B cell (primary cell): ENCODE measurements at regions not wholly inside any gene's neighbourhood (a gene's known extent, or its start where the extent isn't known, plus 50 kb on each side); places are given as distances from the start of the nearest gene placed in this dataset.

Experiments
- ATAC-seq: fragments of 200-7000 bp; cut with Tn5 transposase; one replicate; pipeline ENCODE4 v1.10.0; 2021; ENCODE audit warnings: low read depth, mild to moderate bottlenecking, moderate number of reproducible peaks, moderate library complexity
- CTCF ChIA-PET: fragments of 350-600 bp; sonication (Branson Sonifier 250); formaldehyde crosslinking; loops from one replicate; lab custom pipeline; 2021; ENCODE audit warnings: antibody characterized with exemption, inconsistent platforms; lab: Charles Lee
- POLR2A ChIA-PET: fragments of 350-600 bp; sonication (Branson Sonifier 250); formaldehyde crosslinking; loops from one replicate; lab custom pipeline; 2021; ENCODE audit warnings: antibody characterized with exemption; lab: Charles Lee
- DNase-seq: peaks from one replicate; pipeline ENCODE4 v3.0.0; 2013
- H2AFZ ChIP-seq: 2 replicates; pipeline ENCODE4 v1.6.1; 2012; ENCODE audit warnings: mild to moderate bottlenecking, low read depth, low read length; ENCODE audit not compliant: insufficient read depth, poor library complexity, severe bottlenecking
- H3K27ac ChIP-seq, 2 donors: 1 replicate in 1 of 2; 2 replicates in 1 of 2; pipeline ENCODE4 v1.5.1; 2012 to 2013; ENCODE audit warnings: low read length in 2 of 2, mild to moderate bottlenecking in 2 of 2, moderate library complexity in 1 of 2
- H3K27me3 ChIP-seq, 4 experiments: fragments of 200-600 bp in 1 of 4; sonication (generic) in 1 of 4; replicated peaks in 1 of 4; 1 replicate in 2 of 4; 2 replicates in 2 of 4; pipeline versions ENCODE4 v1.6.1 to v1.7.0; 2013 to 2016; ENCODE audit warnings: low read length in 3 of 4, mild to moderate bottlenecking in 2 of 4, mixed read lengths in 1 of 4, moderate library complexity in 1 of 4; ENCODE audit not compliant: insufficient read depth in 4 of 4, control insufficient read depth in 3 of 4; ENCODE audit errors: control extremely low read depth in 1 of 4
- H3K36me3 ChIP-seq, 2 experiments: replicated peaks in 1 of 2; 1 replicate in 1 of 2; 2 replicates in 1 of 2; pipeline versions ENCODE4 v1.6.1 to v1.7.1; 2013; ENCODE audit warnings: low read length in 1 of 2; ENCODE audit not compliant: insufficient read depth in 2 of 2, control insufficient read depth in 1 of 2; ENCODE audit errors: control extremely low read depth in 1 of 2, extremely low read depth in 1 of 2
- H3K4me1 ChIP-seq, 2 donors: fragments of 200-600 bp in 1 of 2; sonication (generic) in 1 of 2; 1 replicate in 1 of 2; 2 replicates in 1 of 2; pipeline versions ENCODE4 v1.5.1 to v1.6.1; 2013 to 2017; ENCODE audit warnings: low read length in 2 of 2; ENCODE audit not compliant: control insufficient read depth in 2 of 2, insufficient read depth in 2 of 2
- H3K4me2 ChIP-seq: replicated peaks from 2 replicates; pipeline ENCODE3; 2012; ENCODE audit warnings: mild to moderate bottlenecking, low read depth, low read length; ENCODE audit not compliant: poor library complexity, severe bottlenecking
- H3K4me3 ChIP-seq, 5 experiments: fragments of 200-600 bp in 1 of 5; sonication (generic) in 1 of 5; 1 replicate in 3 of 5; 2 replicates in 2 of 5; pipeline versions ENCODE4 v1.5.1 to v1.7.0; 2011 to 2016; ENCODE audit warnings: low read length in 4 of 5, mild to moderate bottlenecking in 4 of 5, low read depth in 2 of 5, control low read depth in 1 of 5, moderate library complexity in 1 of 5; ENCODE audit not compliant: insufficient read depth in 1 of 5; ENCODE audit errors: control extremely low read depth in 1 of 5, extremely low read depth in 1 of 5
- H3K79me2 ChIP-seq: fragments of 200-600 bp; sonication (generic); one replicate; pipeline ENCODE4 v1.6.0; 2016; ENCODE audit warnings: low read length; ENCODE audit not compliant: control insufficient read depth, insufficient read depth
- H3K9ac ChIP-seq: fragments of 200-600 bp; sonication (generic); 2 replicates; pipeline ENCODE4 v1.6.1; 2017; ENCODE audit warnings: mild to moderate bottlenecking, low read length, moderate library complexity
- H3K9me3 ChIP-seq, 3 donors: one replicate each; pipeline versions ENCODE4 v1.6.1 to v1.7.1; 2013; ENCODE audit warnings: low read length in 2 of 3; ENCODE audit not compliant: control insufficient read depth in 2 of 3, insufficient read depth in 1 of 3; ENCODE audit errors: control extremely low read depth in 1 of 3
- H4K20me1 ChIP-seq: 2 replicates; pipeline ENCODE4 v1.6.0; 2012; ENCODE audit warnings: mild to moderate bottlenecking, low read length; ENCODE audit not compliant: insufficient read depth, control insufficient read depth, poor library complexity, severe bottlenecking
- H3K27ac Mint-ChIP-seq: one replicate; pipeline ENCODE4 v1.8.0; 2021; ENCODE audit warnings: mixed read lengths
- H3K27me3 Mint-ChIP-seq: one replicate; pipeline ENCODE4 v1.8.0; 2021; ENCODE audit warnings: mixed read lengths
- H3K4me1 Mint-ChIP-seq: one replicate; pipeline ENCODE4 v1.8.0; 2021; ENCODE audit warnings: mixed read lengths
- H3K4me3 Mint-ChIP-seq: one replicate; pipeline ENCODE4 v1.8.0; 2021; ENCODE audit warnings: mixed read lengths
- H3K9me3 Mint-ChIP-seq: one replicate; pipeline ENCODE4 v1.8.0; 2022; ENCODE audit warnings: mixed read lengths; ENCODE audit not compliant: insufficient read depth
- CTCF ChIP-seq: fragments of 200-600 bp; IDR thresholded peaks from one replicate; pipeline ENCODE4 v1.8.0; 2022; ENCODE audit warnings: antibody characterized with exemption, mild to moderate bottlenecking
- EZH2 ChIP-seq: IDR thresholded peaks from 2 replicates; pipeline ENCODE4 v1.6.1; 2012; ENCODE audit warnings: borderline replicate concordance, low read depth, mild to moderate bottlenecking, moderate library complexity, low read length; ENCODE audit not compliant: insufficient read depth, poor library complexity, severe bottlenecking
- WGBS: methylation state at CpG from one replicate; pipeline ENCODE4 v1.1.5; 2013; ENCODE audit warnings: missing lambda C conversion rate; ENCODE audit not compliant: insufficient coverage; 5-methylcytosine and 5-hydroxymethylcytosine counted together
- intact Hi-C: fragments of 100-400 bp; cut with micrococcal nuclease; formaldehyde crosslinking; loops from one replicate; pipeline ENCODE4 v1.10.0; 2022

- no peak overlapping the region for H3K4me3 Mint-ChIP-seq
- 93% methylated on average over 4 of the region's 6 CpGs for WGBS
Observed at GRCh38 chr2:10985260-10985659, 73.5 kb downstream of the KCNF1 start.

GRCh38 chr2:10985901-10986535 lies 74.3 kb downstream of the KCNF1 start:
- Histone ChIP-seq H3K4me3 (no peak overlapping the region), H2AFZ (no peak overlapping the region), H3K9me3 (no peaks in the 10 kb centered on the region), H3K4me1 (no peaks in the 10 kb centered on the region), H3K36me3 (no peaks in the 10 kb centered on the region), H3K27me3 (no peaks in the 10 kb centered on the region), H3K27ac (no peak overlapping the region), H3K4me2 (no peak overlapping the region), H3K79me2 (no peaks in the 10 kb centered on the region), H4K20me1 (no peaks in the 10 kb centered on the region), H3K9ac (no peak overlapping the region)
- Mint-ChIP-seq H3K4me3 (no peak overlapping the region), H3K9me3 (no peaks in the 10 kb centered on the region), H3K27me3 (peaks cover 6% of the 10 kb centered on the region), H3K27ac (no peak overlapping the region), H3K4me1 (no peaks in the 10 kb centered on the region)
- TF ChIP-seq EZH2 (no peak), CTCF (no peak)
- intact Hi-C loops, result no loop called here
- ChIA-PET POLR2A (no interaction called here), CTCF (no interaction called here)
- 93% methylated on average over 6 of the region's 9 CpGs for WGBS
- ATAC-seq (no peak), DNase-seq (no peak)

More at GRCh38 chr2:10985260-10985659, 73.5 kb downstream of the KCNF1 start:
- Histone ChIP-seq H3K27ac (no peak overlapping the region), H2AFZ (no peak overlapping the region), H3K79me2 (no peaks in the 10 kb centered on the region), H3K4me3 (no peak overlapping the region), H3K27me3 (no peaks in the 10 kb centered on the region), H4K20me1 (no peaks in the 10 kb centered on the region), H3K36me3 (no peaks in the 10 kb centered on the region), H3K4me1 (no peaks in the 10 kb centered on the region), H3K9me3 (no peaks in the 10 kb centered on the region), H3K4me2 (no peak overlapping the region), H3K9ac (no peak overlapping the region)
- Mint-ChIP-seq H3K27ac (no peak overlapping the region), H3K4me1 (no peaks in the 10 kb centered on the region), H3K9me3 (no peaks in the 10 kb centered on the region), H3K27me3 (peaks cover 5% of the 10 kb centered on the region)
- TF ChIP-seq EZH2 (no peak), CTCF (no peak)
- ChIA-PET POLR2A (no interaction called here), CTCF (no interaction called here)
- intact Hi-C loops, result no loop called here
- ATAC-seq (no peak), DNase-seq (no peak)
